ENCODE measurements at regions not wholly inside any gene's neighbourhood (a gene's known extent, or its start where the extent isn't known, plus 50 kb on each side); places are given as distances from the start of the nearest gene placed in this dataset.

GRCh38 chr6:155959898-155960495 is 504.4 kb upstream of the NOX3 start:
- H3K9me3 Mint-ChIP-seq = peaks cover 12% of the 10 kb centered on the region
- H3K4me3 Mint-ChIP-seq = no peak overlapping the region
- no peak for DNase-seq
- POLR2A ChIA-PET = no interaction called here
- H3K27me3 Mint-ChIP-seq = no peaks in the 10 kb centered on the region
- no peaks in the 10 kb centered on the region for H3K36me3 Mint-ChIP-seq
- no peak overlapping the region for H3K27ac Mint-ChIP-seq
- H3K4me1 Mint-ChIP-seq = no peaks in the 10 kb centered on the region
- no peak for ATAC-seq (ENCODE audit: low read depth)

GRCh38 chr6:155958550-155958949 is 502.9 kb upstream of the NOX3 start:
- Mint-ChIP-seq H3K36me3 (no peaks in the 10 kb centered on the region), H3K27me3 (no peaks in the 10 kb centered on the region), H3K9me3 (peaks cover 12% of the 10 kb centered on the region), H3K4me1 (no peaks in the 10 kb centered on the region), H3K4me3 (no peak overlapping the region), H3K27ac (no peak overlapping the region)
- ATAC-seq (ENCODE audit: low read depth) = no peak
- POLR2A ChIA-PET = no interaction called here
- no peak for DNase-seq

GRCh38 chr6:155955038-155955437 is 499.4 kb upstream of the NOX3 start:
- no peaks in the 10 kb centered on the region for H3K36me3 Mint-ChIP-seq
- POLR2A ChIA-PET = no interaction called here
- DNase-seq = no peak
- no peak overlapping the region for H3K27ac Mint-ChIP-seq
- no peak overlapping the region for H3K4me3 Mint-ChIP-seq
- no peaks in the 10 kb centered on the region for H3K4me1 Mint-ChIP-seq
- no peaks in the 10 kb centered on the region for H3K27me3 Mint-ChIP-seq
- peaks cover 3% of the 10 kb centered on the region for H3K9me3 Mint-ChIP-seq
- no peak for ATAC-seq (ENCODE audit: low read depth)

- Mint-ChIP-seq H3K27ac (no peak overlapping the region), H3K9me3 (peaks cover under 1% of the 10 kb centered on the region), H3K27me3 (no peaks in the 10 kb centered on the region), H3K4me3 (no peak overlapping the region), H3K36me3 (no peaks in the 10 kb centered on the region), H3K4me1 (no peaks in the 10 kb centered on the region)
- ATAC-seq (ENCODE audit: low read depth) (no peak), DNase-seq (no peak)
- POLR2A ChIA-PET = no interaction called here
These were observed 498.5 kb upstream of the NOX3 start for GRCh38 chr6:155954149-155954548.

GRCh38 chr6:155949256-155949655 is 493.6 kb upstream of the NOX3 start:
- Mint-ChIP-seq H3K27me3 (no peaks in the 10 kb centered on the region), H3K4me1 (no peaks in the 10 kb centered on the region), H3K4me3 (no peak overlapping the region), H3K27ac (no peak overlapping the region), H3K9me3 (peaks cover 6% of the 10 kb centered on the region), H3K36me3 (no peaks in the 10 kb centered on the region)
- DNase-seq (no peak), ATAC-seq (ENCODE audit: low read depth) (no peak)
- POLR2A ChIA-PET = no interaction called here

- H3K9me3 Mint-ChIP-seq = peaks cover 8% of the 10 kb centered on the region
- POLR2A ChIA-PET = no interaction called here
- H3K27me3 Mint-ChIP-seq = no peaks in the 10 kb centered on the region
- no peaks in the 10 kb centered on the region for H3K36me3 Mint-ChIP-seq
- no peak overlapping the region for H3K4me3 Mint-ChIP-seq
- peak overlapping the region; percentile 38 for H3K27ac Mint-ChIP-seq
- ATAC-seq (ENCODE audit: low read depth) (no peak), DNase-seq (no peak)
- peaks cover 2% of the 10 kb centered on the region for H3K4me1 Mint-ChIP-seq
These were observed 491.2 kb upstream of the NOX3 start for GRCh38 chr6:155946860-155947259.

- DNase-seq (no peak), ATAC-seq (ENCODE audit: low read depth) (no peak)
- H3K36me3 Mint-ChIP-seq = no peaks in the 10 kb centered on the region
- peaks cover 11% of the 10 kb centered on the region for H3K9me3 Mint-ChIP-seq
- H3K4me1 Mint-ChIP-seq = peaks cover 2% of the 10 kb centered on the region
- H3K4me3 Mint-ChIP-seq = no peak overlapping the region
- peaks cover 2% of the 10 kb centered on the region for H3K27me3 Mint-ChIP-seq
- POLR2A ChIA-PET = no interaction called here
- no peak overlapping the region for H3K27ac Mint-ChIP-seq
These were observed 488.0 kb upstream of the NOX3 start for GRCh38 chr6:155943635-155944034.

GRCh38 chr6:155939253-155939652 is 483.6 kb upstream of the NOX3 start:
- Mint-ChIP-seq H3K9me3 (peaks cover 9% of the 10 kb centered on the region), H3K36me3 (no peaks in the 10 kb centered on the region), H3K27ac (no peak overlapping the region), H3K4me1 (peaks cover 2% of the 10 kb centered on the region), H3K27me3 (peaks cover 2% of the 10 kb centered on the region), H3K4me3 (no peak overlapping the region)
- POLR2A ChIA-PET = no interaction called here
- ATAC-seq (ENCODE audit: low read depth) (no peak), DNase-seq (no peak)

GRCh38 chr6:155936551-155936950 is 480.9 kb upstream of the NOX3 start:
- Mint-ChIP-seq H3K27me3 (peaks cover 2% of the 10 kb centered on the region), H3K36me3 (no peaks in the 10 kb centered on the region), H3K4me3 (no peak overlapping the region), H3K9me3 (peaks cover 10% of the 10 kb centered on the region), H3K4me1 (no peaks in the 10 kb centered on the region), H3K27ac (no peak overlapping the region)
- POLR2A ChIA-PET = no interaction called here
- DNase-seq (no peak), ATAC-seq (ENCODE audit: low read depth) (no peak)

- no peaks in the 10 kb centered on the region for H3K36me3 Mint-ChIP-seq
- ATAC-seq (ENCODE audit: low read depth) = no peak
- no peak overlapping the region for H3K4me3 Mint-ChIP-seq
- peaks cover 7% of the 10 kb centered on the region for H3K9me3 Mint-ChIP-seq
- H3K4me1 Mint-ChIP-seq = no peaks in the 10 kb centered on the region
- POLR2A ChIA-PET = no interaction called here
- no peaks in the 10 kb centered on the region for H3K27me3 Mint-ChIP-seq
- H3K27ac Mint-ChIP-seq = no peak overlapping the region
- no peak for DNase-seq
These were observed 480.5 kb upstream of the NOX3 start for GRCh38 chr6:155936127-155936526.

- no peak for ATAC-seq (ENCODE audit: low read depth)
- POLR2A ChIA-PET = no interaction called here
These were observed 461.4 kb upstream of the NOX3 start for GRCh38 chr6:155916846-155917624.

GRCh38 chr6:155915651-155916050 is 460.0 kb upstream of the NOX3 start:
- no peaks in the 10 kb centered on the region for H3K27me3 Mint-ChIP-seq
- H3K36me3 Mint-ChIP-seq = no peaks in the 10 kb centered on the region
- DNase-seq (no peak), ATAC-seq (ENCODE audit: low read depth) (no peak)
- POLR2A ChIA-PET = no interaction called here
- no peak overlapping the region for H3K27ac Mint-ChIP-seq
- H3K4me1 Mint-ChIP-seq = no peaks in the 10 kb centered on the region
- H3K4me3 Mint-ChIP-seq = no peak overlapping the region
- peaks cover 6% of the 10 kb centered on the region for H3K9me3 Mint-ChIP-seq

More at GRCh38 chr6:155916846-155917624, 461.4 kb upstream of the NOX3 start:
- Mint-ChIP-seq H3K36me3 (no peaks in the 10 kb centered on the region), H3K9me3 (peaks cover 2% of the 10 kb centered on the region), H3K4me1 (no peaks in the 10 kb centered on the region), H3K27ac (no peak overlapping the region), H3K4me3 (no peak overlapping the region), H3K27me3 (no peaks in the 10 kb centered on the region)
- no peak for DNase-seq

- Mint-ChIP-seq H3K27me3 (no peaks in the 10 kb centered on the region), H3K27ac (no peak overlapping the region), H3K4me1 (no peaks in the 10 kb centered on the region), H3K9me3 (peaks cover 9% of the 10 kb centered on the region), H3K36me3 (no peaks in the 10 kb centered on the region), H3K4me3 (no peak overlapping the region)
- ATAC-seq (ENCODE audit: low read depth) = no peak
- no peak for DNase-seq
- POLR2A ChIA-PET = no interaction called here
These were observed 458.2 kb upstream of the NOX3 start for GRCh38 chr6:155913816-155914215.

- ATAC-seq (ENCODE audit: low read depth) (no peak), DNase-seq (no peak)
- Mint-ChIP-seq H3K9me3 (peaks cover 13% of the 10 kb centered on the region), H3K27ac (no peak overlapping the region), H3K36me3 (no peaks in the 10 kb centered on the region), H3K4me1 (no peaks in the 10 kb centered on the region), H3K27me3 (no peaks in the 10 kb centered on the region), H3K4me3 (no peak overlapping the region)
- POLR2A ChIA-PET = no interaction called here
These were observed 454.1 kb upstream of the NOX3 start for GRCh38 chr6:155909710-155910109.

All from activated naive CD8-positive, alpha-beta T cell treated with anti-CD3 and anti-CD28 coated beads, Interleukin-2, amount 10 ng/mL, durations not matched to agents 7 days and 5 days (primary cell).